HepG2 (cell line): ENCODE measurements at regions not wholly inside any gene's neighbourhood (a gene's known extent, or its start where the extent isn't known, plus 50 kb on each side); places are given as distances from the start of the nearest gene placed in this dataset.

Experiments used
- AFF4 ChIP-seq: sonication (generic); formaldehyde crosslinking; IDR thresholded peaks from 2 replicates; pipeline ENCODE4 v1.4.0; 2020; ENCODE audit warnings: missing genetic modification reagents
- ATF1 ChIP-seq: IDR thresholded peaks from 2 replicates; pipeline ENCODE4 v1.6.1; 2016; ENCODE audit warnings: mild to moderate bottlenecking, control low read depth
- DNMT1 ChIP-seq: sonication (generic); formaldehyde crosslinking; IDR thresholded peaks from 2 replicates; pipeline ENCODE4 v1.5.1; 2020; ENCODE audit warnings: mild to moderate bottlenecking, missing genetic modification reagents
- MAFK ChIP-seq, 2 experiments: IDR thresholded peaks in 1 of 2; conservative IDR thresholded peaks in 1 of 2; 2 replicates each; pipeline ENCODE4 v1.6.1; 2011; ENCODE audit warnings: improper control_type of control experiment in 2 of 2, low read length in 2 of 2
- MAZ ChIP-seq, 2 experiments: sonication (generic) in 1 of 2; formaldehyde crosslinking in 1 of 2; IDR thresholded peaks; 2 replicates each; pipeline versions ENCODE4 v1.5.0 to v1.6.1; 2012 to 2020; ENCODE audit warnings: low read depth in 2 of 2, mild to moderate bottlenecking in 2 of 2, borderline replicate concordance in 1 of 2, improper control_type of control experiment in 1 of 2, low read length in 1 of 2, missing genetic modification reagents in 1 of 2, moderate library complexity in 1 of 2
- NFE2L2 ChIP-seq: fragments of 150-350 bp; IDR thresholded peaks from 2 replicates; pipeline ENCODE4 v1.6.1; 2014; ENCODE audit warnings: low read length
- PAF1 ChIP-seq: IDR thresholded peaks from 2 replicates; pipeline ENCODE4 v1.6.1; 2016; ENCODE audit warnings: missing genetic modification reagents, missing compliant biosample characterization
- POLR2G ChIP-seq: fragments of 200-400 bp; formaldehyde crosslinking; IDR thresholded peaks from 2 replicates; pipeline ENCODE4 v1.6.1; 2018; ENCODE audit warnings: mild to moderate bottlenecking, low read depth, low read length, moderate library complexity
- SOX13 ChIP-seq, 3 experiments: fragments of 450-650 bp in 1 of 3; sonication (generic) in 1 of 3; formaldehyde crosslinking in 1 of 3; IDR thresholded peaks in 2 of 3; conservative IDR thresholded peaks in 1 of 3; 2 replicates each; pipeline versions ENCODE4 v1.5.0 to v1.6.1; 2016 to 2020; ENCODE audit warnings: antibody characterized with exemption in 1 of 3, mild to moderate bottlenecking in 1 of 3, missing compliant biosample characterization in 1 of 3, missing genetic modification reagents in 1 of 3, moderate library complexity in 1 of 3
- THYN1 ChIP-seq: sonication (generic); formaldehyde crosslinking; IDR thresholded peaks from 2 replicates; pipeline ENCODE4 v1.8.1; 2023; ENCODE audit warnings: low read depth, mild to moderate bottlenecking, moderate library complexity, missing genetic modification reagents, borderline replicate concordance
- ZNF12 ChIP-seq: sonication (generic); formaldehyde crosslinking; IDR thresholded peaks from 2 replicates; pipeline ENCODE4 v1.5.0; 2020; ENCODE audit warnings: missing genetic modification reagents
- ZNF138 ChIP-seq: sonication (generic); formaldehyde crosslinking; IDR thresholded peaks from 2 replicates; pipeline ENCODE4 v1.5.0; 2020; ENCODE audit warnings: mild to moderate bottlenecking, low read depth, missing genetic modification reagents
- ZNF446 ChIP-seq: sonication (generic); formaldehyde crosslinking; IDR thresholded peaks from 2 replicates; pipeline ENCODE4 v1.5.0; 2020; ENCODE audit warnings: mild to moderate bottlenecking, missing genetic modification reagents
- ZNF704 ChIP-seq: sonication (generic); formaldehyde crosslinking; IDR thresholded peaks from 2 replicates; pipeline ENCODE4 v1.8.1; 2023; ENCODE audit warnings: mild to moderate bottlenecking, inconsistent platforms, moderate library complexity, missing genetic modification reagents, borderline replicate concordance
- ZNF720 ChIP-seq: sonication (generic); formaldehyde crosslinking; IDR thresholded peaks from 2 replicates; pipeline ENCODE4 v1.4.0; 2020; ENCODE audit warnings: missing genetic modification reagents
- ZSCAN21 ChIP-seq: sonication (generic); formaldehyde crosslinking; IDR thresholded peaks from 2 replicates; pipeline ENCODE4 v1.8.0; 2022; ENCODE audit warnings: mild to moderate bottlenecking, missing genetic modification reagents, moderate library complexity, borderline replicate concordance

- no peak for TF ChIP-seq SOX13 (IDR thresholded peaks at IDR 0.05)
- no peak for TF ChIP-seq SOX13 (CRISPR knock-in tag; conservative IDR thresholded peaks at IDR 0.05 in 1 of 2, IDR thresholded peaks at IDR 0.05 in 1 of 2)
- TF ChIP-seq ZNF720 (CRISPR knock-in tag) = no peak
- TF ChIP-seq DNMT1 (CRISPR knock-in tag) = no peak
- no peak for TF ChIP-seq ZNF138
- no peak for TF ChIP-seq POLR2G
- TF ChIP-seq ZNF446 = no peak
- peak; percentile 17 to 32; a peak in 1 of 4 replicates for TF ChIP-seq MAFK (conservative IDR thresholded peaks at IDR 0.05 in 1 of 2, IDR thresholded peaks at IDR 0.05 in 1 of 2; ENCODE audit: low read length in 2 of 2)
- TF ChIP-seq ATF1 (CRISPR knock-in tag) = no peak
- TF ChIP-seq ZNF12 (CRISPR knock-in tag) = no peak
- TF ChIP-seq AFF4 (CRISPR knock-in tag) = no peak
- no peak for TF ChIP-seq THYN1 (CRISPR knock-in tag)
- TF ChIP-seq ZNF704 (CRISPR knock-in tag) = no peak
- TF ChIP-seq ZSCAN21 = no peak
- TF ChIP-seq NFE2L2 = peak; percentile 14; the same call in 1 of the 2 replicates
- no peak for TF ChIP-seq PAF1 (CRISPR knock-in tag)
- TF ChIP-seq MAZ (IDR thresholded peaks at IDR 0.05; ENCODE audit: borderline replicate concordance, low read depth, low read length) = no peak
- no peak for TF ChIP-seq MAZ (CRISPR knock-in tag; IDR thresholded peaks at IDR 0.05; ENCODE audit: low read depth)
- TF ChIP-seq, all 625 proteins: peak for 3
Measured at GRCh38 chr5:67619235-67619634, 422.6 kb upstream of the CD180 start (continued).
